ENCODE measurements at regions not wholly inside any gene's neighbourhood (a gene's known extent, or its start where the extent isn't known, plus 50 kb on each side); places are given as distances from the start of the nearest gene placed in this dataset.

DNA sequence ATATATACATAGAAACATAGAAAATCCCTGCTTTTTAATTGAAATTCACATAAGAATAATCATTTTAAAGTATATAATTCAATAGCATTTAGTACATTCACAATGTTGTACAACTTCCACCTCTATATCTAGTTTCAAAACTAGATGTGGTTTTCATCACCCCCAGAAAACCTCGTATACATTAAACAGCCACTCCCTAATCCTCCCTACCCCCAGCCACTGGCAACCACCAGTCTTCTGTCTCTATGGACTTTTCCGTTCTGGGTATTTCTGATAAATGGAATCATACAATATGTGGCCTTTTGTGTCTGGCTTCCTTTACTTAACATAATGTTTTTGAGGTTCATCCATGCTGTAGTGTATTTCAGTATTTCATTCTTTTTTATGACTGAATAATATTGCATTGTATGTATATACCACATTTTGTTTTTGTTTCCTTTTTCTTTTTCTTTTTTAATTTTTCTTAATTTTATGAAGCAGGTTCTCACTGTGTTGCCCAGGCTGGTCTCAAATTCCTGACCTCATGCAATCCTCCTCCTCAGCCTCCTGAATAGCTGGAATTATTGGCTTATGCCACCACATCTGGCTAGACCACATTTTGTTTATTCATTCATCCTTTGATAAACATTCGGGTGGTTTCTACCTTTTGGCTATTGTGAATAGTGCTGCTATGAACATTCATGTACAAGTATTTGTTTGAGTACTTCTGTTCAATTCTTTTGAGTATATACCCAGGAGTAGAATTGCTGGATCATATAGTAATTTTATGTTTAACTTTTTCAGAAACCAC is 50.6 kb upstream of the RNF152 start:
- no peak for TF ChIP-seq CTCF (IDR thresholded peaks at IDR 0.05; ENCODE audit: poor library complexity, severe bottlenecking)
- H3K27ac ChIP-seq (ENCODE audit: poor library complexity, severe bottlenecking): no peak overlapping the region
- H3K36me3 ChIP-seq (ENCODE audit: low read depth): no peaks in the 10 kb centered on the region
- H3K27me3 ChIP-seq (ENCODE audit: insufficient read depth, poor library complexity, severe bottlenecking): no peaks in the 10 kb centered on the region
- DNase-seq (ENCODE audit: low spot score) (no peak), ATAC-seq (ENCODE audit: low read depth) (no peak)
- peaks cover 14% of the 10 kb centered on the region for H3K4me1 ChIP-seq (ENCODE audit: insufficient read depth, poor library complexity, severe bottlenecking)
- no peaks in the 10 kb centered on the region for H3K9me3 ChIP-seq (ENCODE audit: severe bottlenecking)
- H3K4me3 ChIP-seq (ENCODE audit: severe bottlenecking): no peak overlapping the region

Data from RWPE2 (cell line).